ENCODE measurements at regions not wholly inside any gene's neighbourhood (a gene's known extent, or its start where the extent isn't known, plus 50 kb on each side); places are given as distances from the start of the nearest gene placed in this dataset.

- Histone ChIP-seq H3K23ac (ENCODE audit: insufficient read length, low read depth, low read length) (no peak overlapping the region), H3K27me3 (ENCODE audit: insufficient read depth, low read length) (no peaks in the 10 kb centered on the region), H2BK5ac (ENCODE audit: insufficient read length, low read length) (no peak overlapping the region), H2BK12ac (ENCODE audit: insufficient read length, low read depth, low read length) (no peak overlapping the region), H3K9me3 (ENCODE audit: control insufficient read depth, low read depth, low read length) (no peaks in the 10 kb centered on the region), H3K79me2 (ENCODE audit: insufficient read depth, low read length) (no peaks in the 10 kb centered on the region), H3K4me2 (ENCODE audit: insufficient read depth, insufficient read length, low read length) (no peak overlapping the region), H3K56ac (ENCODE audit: insufficient read length, low read depth, low read length) (no peak overlapping the region), H3K27ac (ENCODE audit: insufficient read length, low read depth, low read length) (no peak overlapping the region), H3K79me1 (ENCODE audit: insufficient read depth, low read depth, low read length, poor library complexity, severe bottlenecking) (no peaks in the 10 kb centered on the region), H2BK20ac (ENCODE audit: low read depth, low read length, poor library complexity, severe bottlenecking) (no peak overlapping the region), H2BK120ac (ENCODE audit: low read depth, low read length, poor library complexity, severe bottlenecking) (no peak overlapping the region), H4K5ac (ENCODE audit: insufficient read length, low read depth, low read length) (no peak overlapping the region), H3K18ac (ENCODE audit: insufficient read length, low read depth, low read length) (no peak overlapping the region), H3K9ac (ENCODE audit: extremely low read depth, insufficient read length, low read length) (no peak overlapping the region), H3K4ac (ENCODE audit: low read depth, low read length) (no peak overlapping the region), H2AK5ac (ENCODE audit: insufficient read length, low read length) (no peak overlapping the region), H3K14ac (ENCODE audit: insufficient read depth, low read length) (no peak overlapping the region), H2BK15ac (ENCODE audit: low read depth, low read length) (no peak overlapping the region), H2AFZ (ENCODE audit: low read length) (no peak overlapping the region), H4K20me1 (ENCODE audit: control insufficient read depth, insufficient read depth, insufficient read length) (no peaks in the 10 kb centered on the region), H3T11ph (ENCODE audit: low read length) (no peak overlapping the region), H4K91ac (ENCODE audit: insufficient read length, low read depth, low read length) (no peak overlapping the region), H3K23me2 (ENCODE audit: insufficient read length, low read depth, low read length, poor library complexity, severe bottlenecking) (no peaks in the 10 kb centered on the region), H4K8ac (replicated peaks; ENCODE audit: insufficient read length, low read depth, low read length) (no peak overlapping the region), H3K4me1 (ENCODE audit: insufficient read depth, low read length) (no peaks in the 10 kb centered on the region)
- no peaks in the 10 kb centered on the region for H3K4me1 Mint-ChIP-seq
- peaks cover 0 to 5% of the 10 kb centered on the region in 2 experiments; a peak in 2 of 5 replicates for H3K9me3 Mint-ChIP-seq
- H3K27ac Mint-ChIP-seq: no peak overlapping the region
- no peak for TF ChIP-seq CTCF (conservative IDR thresholded peaks at IDR 0.05)
- no peaks in the 10 kb centered on the region for H3K27me3 Mint-ChIP-seq (ENCODE audit: low read depth)
- H3K4me3 Mint-ChIP-seq: no peak overlapping the region
- H3K36me3 Mint-ChIP-seq (ENCODE audit: insufficient read depth in 1 of 3, low read depth in 3 of 3): no peaks in the 10 kb centered on the region; a peak in 1 of 7 replicates
- no peak for DNase-seq
Observed at GRCh38 chr5:86314951-86315350, 302.8 kb upstream of the COX7C start.

All from H9 (cell line).